PC-9 (cell line): ENCODE measurements at regions not wholly inside any gene's neighbourhood (a gene's known extent, or its start where the extent isn't known, plus 50 kb on each side); places are given as distances from the start of the nearest gene placed in this dataset.

Experiments
- CTCF ChIP-seq: fragments of 200-600 bp; sonication (generic); conservative IDR thresholded peaks from 2 replicates; pipeline ENCODE4 v1.6.1; 2017; ENCODE audit warnings: mixed run types, antibody characterized with exemption, mild to moderate bottlenecking, moderate library complexity
- EZH2 ChIP-seq: fragments of 200-600 bp; sonication (generic); IDR thresholded peaks from 2 replicates; pipeline ENCODE4 v1.8.0; 2017; ENCODE audit warnings: antibody characterized with exemption, low read depth

GRCh38 chr14:94960285-94961001 is 190.5 kb upstream of the GSC start:
- TF ChIP-seq CTCF = no peak
- no peak for TF ChIP-seq EZH2
